ENCODE measurements at regions not wholly inside any gene's neighbourhood (a gene's known extent, or its start where the extent isn't known, plus 50 kb on each side); places are given as distances from the start of the nearest gene placed in this dataset.

- no peaks in the 10 kb centered on the region for H3K27me3 Mint-ChIP-seq
- no peaks in the 10 kb centered on the region for H3K4me1 Mint-ChIP-seq
- intact Hi-C loops (cut with micrococcal nuclease), result no loop called here
- no peak overlapping the region for H3K4me3 Mint-ChIP-seq
- ChIA-PET CTCF (no interaction called here), POLR2A (no interaction called here)
- no peaks in the 10 kb centered on the region for H3K9me3 Mint-ChIP-seq
- DNase-seq (no peak), ATAC-seq (ENCODE audit: low read depth) (no peak)
- no peak for TF ChIP-seq CTCF (IDR thresholded peaks at IDR 0.05)
- H3K36me3 Mint-ChIP-seq (ENCODE audit: low read depth), result no peaks in the 10 kb centered on the region
- H3K27ac Mint-ChIP-seq, result no peak overlapping the region
Observed at GRCh38 chr5:107043665-107044064, 627.1 kb downstream of the EFNA5 start.

GRCh38 chr5:107040907-107041306 lies 629.8 kb downstream of the EFNA5 start:
- Mint-ChIP-seq H3K4me3 (no peak overlapping the region), H3K36me3 (ENCODE audit: low read depth) (no peaks in the 10 kb centered on the region), H3K9me3 (peaks cover 6% of the 10 kb centered on the region), H3K27ac (no peak overlapping the region), H3K27me3 (no peaks in the 10 kb centered on the region), H3K4me1 (no peaks in the 10 kb centered on the region)
- intact Hi-C loops (cut with micrococcal nuclease), result no loop called here
- ChIA-PET CTCF (no interaction called here), POLR2A (no interaction called here)
- ATAC-seq (ENCODE audit: low read depth), result no peak
- TF ChIP-seq CTCF (IDR thresholded peaks at IDR 0.05), result no peak
- no peak for DNase-seq

- DNase-seq, result no peak
- no peaks in the 10 kb centered on the region for H3K27me3 Mint-ChIP-seq
- TF ChIP-seq CTCF (IDR thresholded peaks at IDR 0.05), result no peak
- CTCF ChIA-PET, result no interaction called here
- H3K4me3 Mint-ChIP-seq, result no peak overlapping the region
- POLR2A ChIA-PET, result no interaction called here
- no peak for ATAC-seq (ENCODE audit: low read depth)
- no peaks in the 10 kb centered on the region for H3K4me1 Mint-ChIP-seq
- intact Hi-C loops (cut with micrococcal nuclease), result no loop called here
- H3K9me3 Mint-ChIP-seq, result peaks cover 8% of the 10 kb centered on the region
- H3K27ac Mint-ChIP-seq, result no peak overlapping the region
- no peaks in the 10 kb centered on the region for H3K36me3 Mint-ChIP-seq (ENCODE audit: low read depth)
Observed at GRCh38 chr5:107032629-107033028, 638.1 kb downstream of the EFNA5 start.

GRCh38 chr5:107028938-107029337 lies 641.8 kb downstream of the EFNA5 start:
- H3K9me3 Mint-ChIP-seq, result no peaks in the 10 kb centered on the region
- TF ChIP-seq CTCF (IDR thresholded peaks at IDR 0.05), result no peak
- intact Hi-C loops (cut with micrococcal nuclease), result no loop called here
- ATAC-seq (ENCODE audit: low read depth) (no peak), DNase-seq (no peak)
- no peak overlapping the region for H3K27ac Mint-ChIP-seq
- ChIA-PET POLR2A (no interaction called here), CTCF (no interaction called here)
- no peaks in the 10 kb centered on the region for H3K27me3 Mint-ChIP-seq
- H3K4me3 Mint-ChIP-seq, result no peak overlapping the region
- H3K4me1 Mint-ChIP-seq, result no peaks in the 10 kb centered on the region
- no peaks in the 10 kb centered on the region for H3K36me3 Mint-ChIP-seq (ENCODE audit: low read depth)

- ChIA-PET CTCF (no interaction called here), POLR2A (no interaction called here)
- intact Hi-C loops (cut with micrococcal nuclease), result no loop called here
Observed at GRCh38 chr5:107025712-107026497, 644.8 kb downstream of the EFNA5 start.

More at GRCh38 chr5:107025712-107026497, 644.8 kb downstream of the EFNA5 start:
- ATAC-seq (ENCODE audit: low read depth) (no peak), DNase-seq (no peak)
- H3K36me3 Mint-ChIP-seq (ENCODE audit: low read depth), result no peaks in the 10 kb centered on the region
- no peaks in the 10 kb centered on the region for H3K9me3 Mint-ChIP-seq
- TF ChIP-seq CTCF (IDR thresholded peaks at IDR 0.05), result no peak
- no peaks in the 10 kb centered on the region for H3K4me1 Mint-ChIP-seq
- no peak overlapping the region for H3K4me3 Mint-ChIP-seq
- no peak overlapping the region for H3K27ac Mint-ChIP-seq
- no peaks in the 10 kb centered on the region for H3K27me3 Mint-ChIP-seq

Data from activated B cell treated with CpG ODN at 0.5 μM for 24 hours (primary cell).